22Rv1 (cell line): ENCODE measurements at regions not wholly inside any gene's neighbourhood (a gene's known extent, or its start where the extent isn't known, plus 50 kb on each side); places are given as distances from the start of the nearest gene placed in this dataset.

Experiments
- CTCF ChIP-seq: fragments of 450-650 bp; IDR thresholded peaks from 2 replicates; pipeline ENCODE4 v1.5.1; 2017; ENCODE audit warnings: mild to moderate bottlenecking
- ZFX ChIP-seq: fragments of 450-650 bp; IDR thresholded peaks from 2 replicates; pipeline ENCODE4 v1.6.1; 2017; ENCODE audit warnings: antibody characterized with exemption, borderline replicate concordance

- no peak for TF ChIP-seq CTCF
- no peak for TF ChIP-seq ZFX
These were observed 200.6 kb downstream of the BCOR start for GRCh38 chrX:39896951-39897740.
